Muscle layer of duodenum (tissue), 2 donors: ENCODE measurements at regions not wholly inside any gene's neighbourhood (a gene's known extent, or its start where the extent isn't known, plus 50 kb on each side); places are given as distances from the start of the nearest gene placed in this dataset.
"Not testable (repeated sequence)": the region's sequence is repeated elsewhere in the genome, so short reads cannot be mapped to it uniquely, and the experiment has no call there.

Experiments
- H3K27ac ChIP-seq: one replicate; pipeline ENCODE4 v1.7.0; 2013; ENCODE audit warnings: mild to moderate bottlenecking, low read length
- H3K27me3 ChIP-seq: one replicate; pipeline ENCODE4 v1.7.0; 2013; ENCODE audit warnings: low read depth, mild to moderate bottlenecking, control low read depth, low read length
- H3K36me3 ChIP-seq, 2 donors: one replicate each; pipeline ENCODE4 v1.7.0; 2013; ENCODE audit warnings: low read length in 2 of 2, control low read depth in 1 of 2, mild to moderate bottlenecking in 1 of 2; ENCODE audit not compliant: insufficient read depth in 2 of 2, control insufficient read depth in 1 of 2
- H3K4me1 ChIP-seq, 2 donors: one replicate each; pipeline ENCODE4 v1.7.0; 2013; ENCODE audit warnings: low read length in 2 of 2, mild to moderate bottlenecking in 2 of 2, control low read depth in 1 of 2, moderate library complexity in 1 of 2; ENCODE audit not compliant: insufficient read depth in 2 of 2, control insufficient read depth in 1 of 2
- H3K4me3 ChIP-seq, 2 donors: one replicate each; pipeline ENCODE4 v1.7.0; 2013; ENCODE audit warnings: low read length in 2 of 2, low read depth in 1 of 2, mild to moderate bottlenecking in 1 of 2
- H3K9me3 ChIP-seq, 2 donors: one replicate each; pipeline ENCODE4 v1.7.0; 2013; ENCODE audit warnings: low read length in 2 of 2, control low read depth in 1 of 2, mild to moderate bottlenecking in 1 of 2; ENCODE audit not compliant: control insufficient read depth in 1 of 2
- donor health status: healthy.

GRCh38 chr12:25797949-25798348 is 160.5 kb upstream of the RASSF8 start:
- H3K27ac ChIP-seq, result no peak overlapping the region
- no peak overlapping the region for H3K4me3 ChIP-seq
- no peaks in the 10 kb centered on the region for H3K36me3 ChIP-seq
- no peaks in the 10 kb centered on the region for H3K27me3 ChIP-seq
- no peaks in the 10 kb centered on the region for H3K9me3 ChIP-seq
- peaks cover 0 to 11% of the 10 kb centered on the region in 2 donors for H3K4me1 ChIP-seq

- peaks cover 0 to 11% of the 10 kb centered on the region in 2 donors for H3K4me1 ChIP-seq
- no peaks in the 10 kb centered on the region for H3K27me3 ChIP-seq
- no peak overlapping the region for H3K27ac ChIP-seq
- H3K36me3 ChIP-seq, result no peaks in the 10 kb centered on the region
- no peak overlapping the region for H3K4me3 ChIP-seq
- no peaks in the 10 kb centered on the region for H3K9me3 ChIP-seq
Measured at GRCh38 chr12:25800101-25800500, 158.4 kb upstream of the RASSF8 start.

GRCh38 chr12:25801734-25802133 is 156.7 kb upstream of the RASSF8 start:
- H3K4me1 ChIP-seq, result peaks cover 0 to 11% of the 10 kb centered on the region in 2 donors
- H3K4me3 ChIP-seq, result no peak overlapping the region
- H3K27me3 ChIP-seq, result no peaks in the 10 kb centered on the region
- H3K36me3 ChIP-seq, result no peaks in the 10 kb centered on the region
- H3K27ac ChIP-seq, result no peak overlapping the region
- H3K9me3 ChIP-seq, result no peaks in the 10 kb centered on the region

GRCh38 chr12:25802143-25802542 is 156.3 kb upstream of the RASSF8 start:
- Histone ChIP-seq H3K4me3 (no peak overlapping the region), H3K36me3 (no peaks in the 10 kb centered on the region), H3K27ac (no peak overlapping the region), H3K9me3 (no peaks in the 10 kb centered on the region), H3K4me1 (peaks cover 0 to 11% of the 10 kb centered on the region in 2 donors), H3K27me3 (no peaks in the 10 kb centered on the region)

- H3K27ac ChIP-seq, H3K4me3 ChIP-seq, H3K27me3 ChIP-seq, H3K9me3 ChIP-seq, H3K36me3 ChIP-seq: not testable (repeated sequence)
- H3K4me1 ChIP-seq, result peaks cover 0 to 11% of the 10 kb centered on the region in 2 donors
Measured at GRCh38 chr12:25803029-25803664, 155.3 kb upstream of the RASSF8 start.

- H3K27me3 ChIP-seq, H3K36me3 ChIP-seq, H3K4me3 ChIP-seq, H3K27ac ChIP-seq, H3K9me3 ChIP-seq: not testable (repeated sequence)
- H3K4me1 ChIP-seq, result peaks cover 0 to 11% of the 10 kb centered on the region in 2 donors
Measured at GRCh38 chr12:25804286-25804685, 154.2 kb upstream of the RASSF8 start.

GRCh38 chr12:25806271-25806670 is 152.2 kb upstream of the RASSF8 start:
- Histone ChIP-seq H3K27me3 (no peaks in the 10 kb centered on the region), H3K36me3 (no peaks in the 10 kb centered on the region), H3K27ac (no peak overlapping the region), H3K4me1 (peaks cover 0 to 11% of the 10 kb centered on the region in 2 donors), H3K4me3 (no peak overlapping the region), H3K9me3 (no peaks in the 10 kb centered on the region)

- no peak overlapping the region for H3K4me3 ChIP-seq
- H3K4me1 ChIP-seq, result no peaks in the 10 kb centered on the region
- no peak overlapping the region for H3K27ac ChIP-seq
- no peaks in the 10 kb centered on the region for H3K9me3 ChIP-seq
- H3K36me3 ChIP-seq, result no peaks in the 10 kb centered on the region
- no peaks in the 10 kb centered on the region for H3K27me3 ChIP-seq
Measured at GRCh38 chr12:25808604-25809003, 149.9 kb upstream of the RASSF8 start.

- Histone ChIP-seq H3K4me3 (no peak overlapping the region), H3K36me3 (no peaks in the 10 kb centered on the region), H3K27ac (no peak overlapping the region), H3K9me3 (no peaks in the 10 kb centered on the region), H3K4me1 (no peaks in the 10 kb centered on the region), H3K27me3 (no peaks in the 10 kb centered on the region)
Measured at GRCh38 chr12:25810683-25811082, 147.8 kb upstream of the RASSF8 start.

- H3K9me3 ChIP-seq, result no peaks in the 10 kb centered on the region
- no peak overlapping the region for H3K27ac ChIP-seq
- no peak overlapping the region for H3K4me3 ChIP-seq
- no peaks in the 10 kb centered on the region for H3K36me3 ChIP-seq
- no peaks in the 10 kb centered on the region for H3K27me3 ChIP-seq
- H3K4me1 ChIP-seq, result no peaks in the 10 kb centered on the region
Measured at GRCh38 chr12:25811656-25812126, 146.8 kb upstream of the RASSF8 start.

- Histone ChIP-seq H3K4me1 (no peaks in the 10 kb centered on the region), H3K36me3 (no peaks in the 10 kb centered on the region), H3K27ac (no peak overlapping the region), H3K27me3 (no peaks in the 10 kb centered on the region), H3K9me3 (no peaks in the 10 kb centered on the region), H3K4me3 (no peak overlapping the region)
Measured at GRCh38 chr12:25812295-25812694, 146.2 kb upstream of the RASSF8 start.

GRCh38 chr12:25813843-25814242 is 144.6 kb upstream of the RASSF8 start:
- no peak overlapping the region for H3K27ac ChIP-seq
- H3K36me3 ChIP-seq, result no peaks in the 10 kb centered on the region
- H3K27me3 ChIP-seq, result no peaks in the 10 kb centered on the region
- no peak overlapping the region for H3K4me3 ChIP-seq
- no peaks in the 10 kb centered on the region for H3K9me3 ChIP-seq
- no peaks in the 10 kb centered on the region for H3K4me1 ChIP-seq
